ENCODE measurements at regions not wholly inside any gene's neighbourhood (a gene's known extent, or its start where the extent isn't known, plus 50 kb on each side); places are given as distances from the start of the nearest gene placed in this dataset.

DNA sequence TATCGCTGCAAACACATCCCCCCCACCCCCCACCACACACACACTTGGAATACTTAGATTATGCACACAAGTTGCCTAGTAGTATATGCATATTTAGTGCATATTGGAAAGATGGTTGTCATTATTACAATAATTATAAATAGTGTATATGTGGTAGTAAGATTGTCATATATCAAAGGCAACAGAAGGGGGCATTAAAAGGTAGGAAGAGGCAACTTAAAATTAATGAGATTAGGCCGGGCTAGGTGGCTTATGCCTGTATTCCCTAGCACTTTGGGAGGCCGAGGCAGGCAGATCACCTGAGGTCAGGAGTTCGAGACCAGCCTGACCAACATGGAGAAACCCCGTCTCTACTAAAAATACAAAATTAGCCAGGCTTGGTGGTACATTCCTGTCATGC is 52.1 kb downstream of the GSC start:
- H3F3A ChIP-seq (ENCODE audit: insufficient read depth, low read length), result no peaks in the 10 kb centered on the region
- H2AFZ ChIP-seq (ENCODE audit: low read length), result no peak overlapping the region
- no peak overlapping the region for H3K4me3 ChIP-seq (ENCODE audit: low read length)
- H3K4me2 ChIP-seq (ENCODE audit: low read depth, low read length), result no peak overlapping the region
- H3K9ac ChIP-seq (ENCODE audit: low read length), result no peak overlapping the region
- no peaks in the 10 kb centered on the region for H3K9me2 ChIP-seq (replicated peaks; ENCODE audit: insufficient read depth, low read length)
- no peaks in the 10 kb centered on the region for H3K36me3 ChIP-seq (replicated peaks; ENCODE audit: insufficient read depth, low read length)
- H4K20me1 ChIP-seq (ENCODE audit: insufficient read depth, low read length), result no peaks in the 10 kb centered on the region
- no peaks in the 10 kb centered on the region for H3K4me1 ChIP-seq (ENCODE audit: low read length)
- H3K27me3 ChIP-seq (replicated peaks; ENCODE audit: insufficient read depth, low read length), result no peaks in the 10 kb centered on the region
- no peak overlapping the region for H3K27ac ChIP-seq (ENCODE audit: low read length)
- no peaks in the 10 kb centered on the region for H3K79me2 ChIP-seq (ENCODE audit: low read length)
- TF ChIP-seq EZH2phosphoT487 (IDR thresholded peaks at IDR 0.05; ENCODE audit: low read length) (no peak), EZH2 (optimal IDR thresholded peaks at IDR 0.05; ENCODE audit: low read depth, low read length) (no peak)
- TF ChIP-seq, protein P1, sequence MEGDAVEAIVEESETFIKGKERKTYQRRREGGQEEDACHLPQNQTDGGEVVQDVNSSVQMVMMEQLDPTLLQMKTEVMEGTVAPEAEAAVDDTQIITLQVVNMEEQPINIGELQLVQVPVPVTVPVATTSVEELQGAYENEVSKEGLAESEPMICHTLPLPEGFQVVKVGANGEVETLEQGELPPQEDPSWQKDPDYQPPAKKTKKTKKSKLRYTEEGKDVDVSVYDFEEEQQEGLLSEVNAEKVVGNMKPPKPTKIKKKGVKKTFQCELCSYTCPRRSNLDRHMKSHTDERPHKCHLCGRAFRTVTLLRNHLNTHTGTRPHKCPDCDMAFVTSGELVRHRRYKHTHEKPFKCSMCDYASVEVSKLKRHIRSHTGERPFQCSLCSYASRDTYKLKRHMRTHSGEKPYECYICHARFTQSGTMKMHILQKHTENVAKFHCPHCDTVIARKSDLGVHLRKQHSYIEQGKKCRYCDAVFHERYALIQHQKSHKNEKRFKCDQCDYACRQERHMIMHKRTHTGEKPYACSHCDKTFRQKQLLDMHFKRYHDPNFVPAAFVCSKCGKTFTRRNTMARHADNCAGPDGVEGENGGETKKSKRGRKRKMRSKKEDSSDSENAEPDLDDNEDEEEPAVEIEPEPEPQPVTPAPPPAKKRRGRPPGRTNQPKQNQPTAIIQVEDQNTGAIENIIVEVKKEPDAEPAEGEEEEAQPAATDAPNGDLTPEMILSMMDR (IDR thresholded peaks at IDR 0.05; ENCODE audit: low read length), result no peak
- DNase-seq, result no peak
- no peaks in the 10 kb centered on the region for H3K9me3 ChIP-seq (replicated peaks; ENCODE audit: insufficient read depth, low read length)

DNA sequence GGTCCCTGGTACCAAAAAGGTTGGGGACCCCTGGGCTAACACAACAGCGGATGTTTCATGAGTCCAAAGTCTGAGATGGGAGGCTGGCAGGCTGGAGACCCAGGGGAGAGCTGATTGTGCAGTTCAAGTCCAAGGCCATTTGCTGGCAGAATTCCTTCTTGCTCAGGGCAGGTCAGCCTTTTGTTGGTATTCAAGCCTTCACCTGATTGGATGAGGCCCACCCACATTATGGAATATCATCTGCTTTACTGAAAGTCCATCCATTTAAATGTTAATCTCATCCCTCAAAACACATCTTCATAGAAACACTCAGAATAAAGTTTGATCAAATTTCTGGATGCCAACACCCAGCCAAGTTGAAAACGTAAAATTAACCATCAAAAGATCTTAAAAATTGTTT is 52.9 kb downstream of the GSC start:
- H3K4me1 ChIP-seq (ENCODE audit: low read length), result no peaks in the 10 kb centered on the region
- no peaks in the 10 kb centered on the region for H3F3A ChIP-seq (ENCODE audit: insufficient read depth, low read length)
- H3K9ac ChIP-seq (ENCODE audit: low read length), result no peak overlapping the region
- H3K9me2 ChIP-seq (replicated peaks; ENCODE audit: insufficient read depth, low read length), result no peaks in the 10 kb centered on the region
- no peak overlapping the region for H3K4me2 ChIP-seq (ENCODE audit: low read depth, low read length)
- DNase-seq, result no peak
- TF ChIP-seq EZH2 (optimal IDR thresholded peaks at IDR 0.05; ENCODE audit: low read depth, low read length) (no peak), EZH2phosphoT487 (IDR thresholded peaks at IDR 0.05; ENCODE audit: low read length) (no peak)
- TF ChIP-seq, protein P1 (IDR thresholded peaks at IDR 0.05; ENCODE audit: low read length), result no peak
- H3K27me3 ChIP-seq (replicated peaks; ENCODE audit: insufficient read depth, low read length), result no peaks in the 10 kb centered on the region
- no peaks in the 10 kb centered on the region for H3K9me3 ChIP-seq (replicated peaks; ENCODE audit: insufficient read depth, low read length)
- no peaks in the 10 kb centered on the region for H3K36me3 ChIP-seq (replicated peaks; ENCODE audit: insufficient read depth, low read length)
- no peaks in the 10 kb centered on the region for H4K20me1 ChIP-seq (ENCODE audit: insufficient read depth, low read length)
- H3K79me2 ChIP-seq (ENCODE audit: low read length), result no peaks in the 10 kb centered on the region
- H3K4me3 ChIP-seq (ENCODE audit: low read length), result no peak overlapping the region
- no peak overlapping the region for H3K27ac ChIP-seq (ENCODE audit: low read length)
- no peak overlapping the region for H2AFZ ChIP-seq (ENCODE audit: low read length)

DNA sequence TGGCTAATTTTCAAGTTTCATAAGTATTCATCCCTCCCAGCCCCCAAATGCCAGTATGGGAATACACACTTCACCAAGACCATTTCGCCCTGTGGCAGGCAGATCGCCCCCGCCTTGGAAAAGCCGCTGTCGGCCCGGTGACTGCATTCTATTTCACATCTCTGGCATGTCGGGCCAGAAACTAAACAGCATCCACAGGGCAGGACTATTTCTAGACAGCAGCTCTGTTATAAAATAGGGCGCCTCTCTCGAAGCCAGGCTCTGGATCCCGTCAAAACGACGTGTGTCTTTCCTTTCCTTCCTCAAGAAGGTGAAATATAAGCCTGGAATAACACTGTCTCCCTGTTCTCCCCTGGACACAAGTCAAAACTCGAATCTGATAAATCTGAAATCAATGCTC is 56.8 kb downstream of the GSC start:
- Histone ChIP-seq H3K36me3 (replicated peaks; ENCODE audit: insufficient read depth, low read length) (no peaks in the 10 kb centered on the region), H3F3A (ENCODE audit: insufficient read depth, low read length) (no peaks in the 10 kb centered on the region), H2AFZ (ENCODE audit: low read length) (no peak overlapping the region), H3K4me3 (ENCODE audit: low read length) (no peak overlapping the region), H3K9ac (ENCODE audit: low read length) (no peak overlapping the region), H3K4me1 (ENCODE audit: low read length) (no peaks in the 10 kb centered on the region), H3K4me2 (ENCODE audit: low read depth, low read length) (no peak overlapping the region), H3K27me3 (replicated peaks; ENCODE audit: insufficient read depth, low read length) (no peaks in the 10 kb centered on the region), H3K79me2 (ENCODE audit: low read length) (no peaks in the 10 kb centered on the region), H3K9me2 (replicated peaks; ENCODE audit: insufficient read depth, low read length) (no peaks in the 10 kb centered on the region), H3K27ac (ENCODE audit: low read length) (no peak overlapping the region), H3K9me3 (replicated peaks; ENCODE audit: insufficient read depth, low read length) (no peaks in the 10 kb centered on the region), H4K20me1 (ENCODE audit: insufficient read depth, low read length) (no peaks in the 10 kb centered on the region)
- TF ChIP-seq, protein P1 (IDR thresholded peaks at IDR 0.05; ENCODE audit: low read length), result no peak
- TF ChIP-seq EZH2phosphoT487 (IDR thresholded peaks at IDR 0.05; ENCODE audit: low read length) (no peak), EZH2 (optimal IDR thresholded peaks at IDR 0.05; ENCODE audit: low read depth, low read length) (no peak)
- DNase-seq, result no peak

Data from MM.1S (cell line).